ENCODE measurements at regions not wholly inside any gene's neighbourhood (a gene's known extent, or its start where the extent isn't known, plus 50 kb on each side); places are given as distances from the start of the nearest gene placed in this dataset.

DNA sequence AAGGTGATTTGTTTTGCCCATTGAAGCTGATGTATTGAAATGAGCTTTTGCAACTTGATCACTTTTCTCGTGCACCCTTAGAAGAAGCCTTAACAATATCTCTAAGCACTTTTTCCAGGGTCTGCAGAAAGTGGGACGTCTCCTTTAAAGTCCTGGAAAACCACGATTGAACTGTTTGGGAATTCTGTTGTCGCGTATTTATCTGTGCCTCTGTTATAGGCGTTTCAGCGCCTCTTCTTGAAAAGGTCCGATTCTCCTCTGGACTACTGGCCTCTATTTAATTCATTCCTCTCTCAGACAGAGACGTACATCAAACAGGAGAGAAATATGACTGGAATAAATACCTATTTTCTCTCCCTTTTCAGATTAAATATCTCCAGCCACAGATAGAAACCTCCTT is 262.4 kb upstream of the PSMD7 start:
- no peak overlapping the region for H4K5ac ChIP-seq (ENCODE audit: insufficient read length, low read depth, low read length)
- H3K14ac ChIP-seq (ENCODE audit: insufficient read length), result no peak overlapping the region
- H3K9ac ChIP-seq (replicated peaks in 1 of 4; ENCODE audit: extremely low read depth in 1 of 4, low read depth in 3 of 4, low read length in 3 of 4), result no peak overlapping the region
- no peak overlapping the region for H3K4me3 ChIP-seq (ENCODE audit: extremely low read depth in 1 of 4, insufficient read depth in 2 of 4, low read depth in 3 of 4, low read length in 4 of 4)
- H2BK15ac ChIP-seq (ENCODE audit: low read length), result no peak overlapping the region
- H3K18ac ChIP-seq (ENCODE audit: extremely low read depth, low read length), result no peak overlapping the region
- WGBS, 2 experiments (ENCODE audit: extremely low coverage in 1 of 2, insufficient coverage in 1 of 2, insufficient read length in 1 of 2, insufficient replicate concordance in 2 of 2, low coverage in 1 of 2, low lambda C conversion rate in 2 of 2, missing lambda C conversion rate in 1 of 2), result 60% methylated on average over 9 of the region's 9 CpGs; no CpG with 5 or more reads in 1 of the 2 experiments
- H2BK20ac ChIP-seq (ENCODE audit: low read length), result no peak overlapping the region
- H3K23ac ChIP-seq (ENCODE audit: insufficient read length), result no peak overlapping the region
- H3K79me2 ChIP-seq (ENCODE audit: control insufficient read depth in 1 of 2, insufficient read depth in 2 of 2, low read length in 2 of 2), result no peaks in the 10 kb centered on the region
- peaks cover 18 to 21% (median 20%) of the 10 kb centered on the region in 4 experiments for H3K4me1 ChIP-seq (replicated peaks in 1 of 4; ENCODE audit: control insufficient read depth in 3 of 4, insufficient read depth in 4 of 4, low read length in 3 of 4)
- H3K56ac ChIP-seq (replicated peaks; ENCODE audit: insufficient read length, low read depth, low read length), result no peak overlapping the region
- no peak for FAIRE-seq
- TF ChIP-seq MAFK (IDR thresholded peaks at IDR 0.05; ENCODE audit: low read depth, low read length) (no peak), NRF1 (IDR thresholded peaks at IDR 0.05; ENCODE audit: low read depth, low read length) (no peak), CBX5 (IDR thresholded peaks at IDR 0.05; ENCODE audit: low read depth, low read length) (no peak), RBBP5 (IDR thresholded peaks at IDR 0.05; ENCODE audit: borderline replicate concordance, low read depth, low read length) (no peak), BACH1 (IDR thresholded peaks at IDR 0.05; ENCODE audit: low read length) (no peak), GABPA (IDR thresholded peaks at IDR 0.05; ENCODE audit: borderline replicate concordance, insufficient read depth, low read length) (no peak), BCL11A (IDR thresholded peaks at IDR 0.05; ENCODE audit: low read depth in 2 of 2, low read length in 2 of 2) (no peak), BRCA1 (IDR thresholded peaks at IDR 0.05; ENCODE audit: low read depth, low read length) (no peak)
- no peak for DNase-seq (ENCODE audit: low read depth in 1 of 2, low spot score in 2 of 2)
- H2BK120ac ChIP-seq (replicated peaks; ENCODE audit: low read depth, low read length), result peak overlapping the region; percentile 56
- H3K27ac ChIP-seq (ENCODE audit: low read depth, low read length), result no peak overlapping the region
- no peak overlapping the region for H3K4me2 ChIP-seq (ENCODE audit: insufficient read depth in 1 of 2, low read depth in 2 of 2, low read length in 2 of 2)
- no peak overlapping the region for H2BK5ac ChIP-seq (ENCODE audit: low read depth, low read length)
- H3K27me3 ChIP-seq (replicated peaks in 1 of 4; ENCODE audit: control insufficient read depth in 3 of 4, extremely low read depth in 1 of 4, insufficient read depth in 3 of 4, low read length in 3 of 4), result no peaks in the 10 kb centered on the region
- H3K23me2 ChIP-seq (ENCODE audit: low read depth, low read length), result no peaks in the 10 kb centered on the region
- no peaks in the 10 kb centered on the region for H3K36me3 ChIP-seq (ENCODE audit: control insufficient read depth in 2 of 4, insufficient read depth in 4 of 4, low read length in 3 of 4)
- H4K8ac ChIP-seq (ENCODE audit: extremely low read depth, insufficient read depth, low read length), result no peak overlapping the region
- H2AK5ac ChIP-seq (ENCODE audit: low read depth, low read length), result no peak overlapping the region
- no peak overlapping the region for H2BK12ac ChIP-seq (ENCODE audit: low read depth, low read length)
- no peaks in the 10 kb centered on the region for H3K79me1 ChIP-seq (ENCODE audit: low read depth, low read length)
- H3K9me3 ChIP-seq (ENCODE audit: insufficient read depth in 2 of 2, low read depth in 1 of 2, low read length in 1 of 2), result no peaks in the 10 kb centered on the region
- no peak overlapping the region for H4K91ac ChIP-seq (replicated peaks; ENCODE audit: insufficient read length, low read length)
- no peak overlapping the region for H3K4ac ChIP-seq (replicated peaks; ENCODE audit: insufficient read length, low read depth, low read length)
- no peak overlapping the region for H2AFZ ChIP-seq (ENCODE audit: low read length)
- POLR2A ChIA-PET (ENCODE audit: partially characterized antibody), result interaction anchor here (0.7 to 1.2 kb wide), 3 partner anchors 14 to 208 kb away, joined by 3 to 4 read pairs (median 3); no protein-coding TSS in a partner anchor
- no peaks in the 10 kb centered on the region for H4K20me1 ChIP-seq (replicated peaks in 1 of 2; ENCODE audit: control insufficient read depth in 1 of 2, insufficient read depth in 2 of 2, low read length in 2 of 2)
- CTCF ChIA-PET (ENCODE audit: partially characterized antibody), result interaction anchor here (0.5 to 3.0 kb wide), 37 partner anchors 8 to 900 kb away, joined by 3 to 27 read pairs (median 4); no protein-coding TSS in a partner anchor

Measured in H1 (cell line).